GM21360 (cell line): ENCODE measurements at regions not wholly inside any gene's neighbourhood (a gene's known extent, or its start where the extent isn't known, plus 50 kb on each side); places are given as distances from the start of the nearest gene placed in this dataset.

Experiments
- ATAC-seq: cut with Tn5 transposase; IDR thresholded peaks from one replicate; pipeline ENCODE4 v1.9.1; 2021; ENCODE audit warnings: mild to moderate bottlenecking, moderate library complexity; ENCODE audit not compliant: unreplicated experiment

GRCh38 chr2:122366427-122366826 lies 611.0 kb downstream of the TSN start:
- ATAC-seq, result no peak

- no peak for ATAC-seq
Measured at GRCh38 chr2:122366969-122367645, 611.7 kb downstream of the TSN start.

GRCh38 chr2:122367646-122368010 lies 612.2 kb downstream of the TSN start:
- ATAC-seq, result no peak

- no peak for ATAC-seq
Measured at GRCh38 chr2:122368576-122369243, 613.3 kb downstream of the TSN start.

GRCh38 chr2:122378521-122378920 lies 623.1 kb downstream of the TSN start:
- ATAC-seq, result no peak

GRCh38 chr2:122384768-122385333 lies 629.4 kb downstream of the TSN start:
- no peak for ATAC-seq

- no peak for ATAC-seq
Measured at GRCh38 chr2:122388208-122388607, 632.8 kb downstream of the TSN start.

GRCh38 chr2:122389694-122390093 lies 634.2 kb downstream of the TSN start:
- ATAC-seq, result no peak

- ATAC-seq, result no peak
Measured at GRCh38 chr2:122390406-122390805, 635.0 kb downstream of the TSN start.

- ATAC-seq, result no peak
Measured at GRCh38 chr2:122391726-122392125, 636.3 kb downstream of the TSN start.

GRCh38 chr2:122395687-122396086 lies 640.2 kb downstream of the TSN start:
- ATAC-seq, result no peak

- ATAC-seq, result no peak
Measured at GRCh38 chr2:122411231-122411630, 655.8 kb downstream of the TSN start.

GRCh38 chr2:122412360-122412759 lies 656.9 kb downstream of the TSN start:
- ATAC-seq, result no peak

- ATAC-seq, result no peak
Measured at GRCh38 chr2:122414902-122415301, 659.5 kb downstream of the TSN start.

- ATAC-seq, result no peak
Measured at GRCh38 chr2:122417114-122417513, 661.7 kb downstream of the TSN start.

GRCh38 chr2:122421775-122422174 lies 666.3 kb downstream of the TSN start:
- ATAC-seq, result no peak

- ATAC-seq, result no peak
Measured at GRCh38 chr2:122422384-122422991, 667.0 kb downstream of the TSN start.

- no peak for ATAC-seq
Measured at GRCh38 chr2:122423934-122424333, 668.5 kb downstream of the TSN start.

- no peak for ATAC-seq
Measured at GRCh38 chr2:122433123-122433754, 677.8 kb downstream of the TSN start.

GRCh38 chr2:122445003-122445402 lies 689.6 kb downstream of the TSN start:
- ATAC-seq, result no peak

- no peak for ATAC-seq
Measured at GRCh38 chr2:122446761-122447160, 691.3 kb downstream of the TSN start.

- ATAC-seq, result no peak
Measured at GRCh38 chr2:122447237-122447636, 691.8 kb downstream of the TSN start.
